ENCODE measurements at regions not wholly inside any gene's neighbourhood (a gene's known extent, or its start where the extent isn't known, plus 50 kb on each side); places are given as distances from the start of the nearest gene placed in this dataset.

DNA sequence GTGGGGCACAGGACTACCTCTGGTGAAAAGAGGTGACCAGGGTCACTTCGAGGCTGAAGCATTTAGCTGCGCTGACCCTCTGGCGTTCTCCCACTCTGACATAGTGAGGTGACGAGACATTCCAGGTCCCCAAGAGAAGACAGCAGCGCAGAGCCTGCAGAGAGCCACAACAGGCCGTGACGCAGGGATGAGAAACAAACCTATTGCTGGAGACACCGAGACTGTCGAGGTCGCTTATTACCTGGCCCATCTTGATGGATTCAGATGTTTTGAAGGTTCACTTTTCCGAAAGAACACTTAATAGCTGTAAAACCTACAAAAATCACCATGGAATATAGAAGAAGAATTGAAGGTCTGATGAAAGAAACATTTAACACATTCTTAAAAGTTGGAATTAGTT is 466.3 kb downstream of the NR2F2 start:
- Histone ChIP-seq H4K91ac (ENCODE audit: insufficient read depth, low read depth, low read length) (no peak overlapping the region), H2AFZ (replicated peaks; ENCODE audit: low read length, poor library complexity) (no peak overlapping the region), H3K9me1 (ENCODE audit: insufficient read depth, low read length) (no peaks in the 10 kb centered on the region), H2BK20ac (ENCODE audit: low read depth, low read length) (no peak overlapping the region), H3K27me3 (ENCODE audit: control insufficient read depth, insufficient read depth, low read length) (no peaks in the 10 kb centered on the region), H2AK5ac (ENCODE audit: low read depth, low read length) (no peak overlapping the region), H4K20me1 (ENCODE audit: insufficient read depth, low read length) (no peaks in the 10 kb centered on the region), H2BK120ac (ENCODE audit: low read depth, low read length) (no peak overlapping the region), H3K23ac (ENCODE audit: low read depth, low read length) (no peak overlapping the region), H3K18ac (ENCODE audit: low read depth, low read length) (no peak overlapping the region), H3K27ac (ENCODE audit: insufficient read depth, low read length) (no peak overlapping the region), H3K9ac (ENCODE audit: low read depth, low read length) (no peak overlapping the region), H3K14ac (replicated peaks; ENCODE audit: low read depth, low read length) (no peak overlapping the region), H3K4ac (ENCODE audit: low read depth, low read length) (no peak overlapping the region), H2AK9ac (replicated peaks; ENCODE audit: low read depth, low read length, poor library complexity) (no peak overlapping the region), H3K79me1 (ENCODE audit: low read depth in 1 of 2, low read length in 2 of 2) (no peaks in the 10 kb centered on the region), H2BK5ac (ENCODE audit: low read depth, low read length, poor library complexity, severe bottlenecking) (no peak overlapping the region), H3K56ac (ENCODE audit: extremely low read depth, insufficient read depth, low read length) (no peak overlapping the region), H2BK15ac (ENCODE audit: low read depth, low read length) (no peak overlapping the region), H3K4me2 (ENCODE audit: low read depth, low read length) (no peak overlapping the region), H4K5ac (ENCODE audit: low read depth, low read length) (no peak overlapping the region), H3K4me1 (ENCODE audit: control insufficient read depth, insufficient read depth, low read length) (no peaks in the 10 kb centered on the region), H3K4me3 (ENCODE audit: insufficient read depth, low read depth, low read length) (no peak overlapping the region), H3K36me3 (ENCODE audit: control insufficient read depth, insufficient read depth, low read length) (no peaks in the 10 kb centered on the region), H4K8ac (ENCODE audit: low read depth in 2 of 2, low read length in 2 of 2) (no peak overlapping the region), H3K9me3 (ENCODE audit: control insufficient read depth, insufficient read depth, low read length) (peaks cover 19% of the 10 kb centered on the region)
- CTCF ChIA-PET = interaction anchor here (1.0 kb wide), 1 partner anchor 50 kb away, joined by 3 read pairs; no protein-coding TSS in a partner anchor
- ATAC-seq (ENCODE audit: low read depth) = no peak
- dilution Hi-C loops (cut with HindIII; ENCODE audit: low sequenced_read_pairs, unreplicated experiment) (no loop called here), intact Hi-C loops (cut with micrococcal nuclease) (no loop called here), in situ Hi-C loops (cut with MboI; ENCODE audit: low sequenced_read_pairs) (no loop called here)
- TF ChIP-seq SMC3 (IDR thresholded peaks at IDR 0.05; ENCODE audit: low read depth, low read length) (no peak), CHD1 (IDR thresholded peaks at IDR 0.05; ENCODE audit: low read depth, low read length) (no peak), FOS (IDR thresholded peaks at IDR 0.05; ENCODE audit: low read depth, low read length) (no peak), BHLHE40 (IDR thresholded peaks at IDR 0.05; ENCODE audit: low read depth, low read length) (no peak), RCOR1 (IDR thresholded peaks at IDR 0.05; ENCODE audit: insufficient replicate concordance, low read length) (no peak), CEBPB (IDR thresholded peaks at IDR 0.05; ENCODE audit: low read depth, low read length) (no peak), MXI1 (IDR thresholded peaks at IDR 0.05; ENCODE audit: borderline replicate concordance, low read depth, low read length) (no peak), MAZ (IDR thresholded peaks at IDR 0.05; ENCODE audit: borderline replicate concordance, low read depth, low read length) (no peak), POLR2A (IDR thresholded peaks at IDR 0.05; ENCODE audit: low read depth, low read length) (no peak), RAD21 (IDR thresholded peaks at IDR 0.05; ENCODE audit: low read length) (no peak), MAFK (IDR thresholded peaks at IDR 0.05; ENCODE audit: low read depth, low read length) (no peak), RFX5 (IDR thresholded peaks at IDR 0.05; ENCODE audit: low read depth, low read length) (no peak), NFE2L2 (IDR thresholded peaks at IDR 0.05; ENCODE audit: low read depth, low read length) (no peak)
- TF ChIP-seq, protein P1, sequence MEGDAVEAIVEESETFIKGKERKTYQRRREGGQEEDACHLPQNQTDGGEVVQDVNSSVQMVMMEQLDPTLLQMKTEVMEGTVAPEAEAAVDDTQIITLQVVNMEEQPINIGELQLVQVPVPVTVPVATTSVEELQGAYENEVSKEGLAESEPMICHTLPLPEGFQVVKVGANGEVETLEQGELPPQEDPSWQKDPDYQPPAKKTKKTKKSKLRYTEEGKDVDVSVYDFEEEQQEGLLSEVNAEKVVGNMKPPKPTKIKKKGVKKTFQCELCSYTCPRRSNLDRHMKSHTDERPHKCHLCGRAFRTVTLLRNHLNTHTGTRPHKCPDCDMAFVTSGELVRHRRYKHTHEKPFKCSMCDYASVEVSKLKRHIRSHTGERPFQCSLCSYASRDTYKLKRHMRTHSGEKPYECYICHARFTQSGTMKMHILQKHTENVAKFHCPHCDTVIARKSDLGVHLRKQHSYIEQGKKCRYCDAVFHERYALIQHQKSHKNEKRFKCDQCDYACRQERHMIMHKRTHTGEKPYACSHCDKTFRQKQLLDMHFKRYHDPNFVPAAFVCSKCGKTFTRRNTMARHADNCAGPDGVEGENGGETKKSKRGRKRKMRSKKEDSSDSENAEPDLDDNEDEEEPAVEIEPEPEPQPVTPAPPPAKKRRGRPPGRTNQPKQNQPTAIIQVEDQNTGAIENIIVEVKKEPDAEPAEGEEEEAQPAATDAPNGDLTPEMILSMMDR (conservative IDR thresholded peaks at IDR 0.05; ENCODE audit: low read depth, low read length) = no peak
- TF ChIP-seq, protein P2, sequence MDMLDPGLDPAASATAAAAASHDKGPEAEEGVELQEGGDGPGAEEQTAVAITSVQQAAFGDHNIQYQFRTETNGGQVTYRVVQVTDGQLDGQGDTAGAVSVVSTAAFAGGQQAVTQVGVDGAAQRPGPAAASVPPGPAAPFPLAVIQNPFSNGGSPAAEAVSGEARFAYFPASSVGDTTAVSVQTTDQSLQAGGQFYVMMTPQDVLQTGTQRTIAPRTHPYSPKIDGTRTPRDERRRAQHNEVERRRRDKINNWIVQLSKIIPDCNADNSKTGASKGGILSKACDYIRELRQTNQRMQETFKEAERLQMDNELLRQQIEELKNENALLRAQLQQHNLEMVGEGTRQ (IDR thresholded peaks at IDR 0.05; ENCODE audit: low read depth, low read length) = no peak
- TF ChIP-seq, protein P3, sequence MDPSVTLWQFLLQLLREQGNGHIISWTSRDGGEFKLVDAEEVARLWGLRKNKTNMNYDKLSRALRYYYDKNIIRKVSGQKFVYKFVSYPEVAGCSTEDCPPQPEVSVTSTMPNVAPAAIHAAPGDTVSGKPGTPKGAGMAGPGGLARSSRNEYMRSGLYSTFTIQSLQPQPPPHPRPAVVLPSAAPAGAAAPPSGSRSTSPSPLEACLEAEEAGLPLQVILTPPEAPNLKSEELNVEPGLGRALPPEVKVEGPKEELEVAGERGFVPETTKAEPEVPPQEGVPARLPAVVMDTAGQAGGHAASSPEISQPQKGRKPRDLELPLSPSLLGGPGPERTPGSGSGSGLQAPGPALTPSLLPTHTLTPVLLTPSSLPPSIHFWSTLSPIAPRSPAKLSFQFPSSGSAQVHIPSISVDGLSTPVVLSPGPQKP (IDR thresholded peaks at IDR 0.05; ENCODE audit: borderline replicate concordance, low read depth, low read length) = no peak
- no peak for DNase-seq
- BruUV-seq (replicated peaks) = no TSS peak
- WGBS, 2 experiments (ENCODE audit: extremely low coverage in 2 of 2, insufficient read length in 1 of 2) = 55% methylated on average over 2 of the region's 11 CpGs; no CpG with 5 or more reads in 1 of the 2 experiments
- POLR2A ChIA-PET (ENCODE audit: unreplicated experiment) = no interaction called here

Measured in IMR-90 (cell line).